Inferior parietal cortex (tissue), 1 donor: ENCODE measurements at regions not wholly inside any gene's neighbourhood (a gene's known extent, or its start where the extent isn't known, plus 50 kb on each side); places are given as distances from the start of the nearest gene placed in this dataset.

Experiments used
- DNase-seq: peaks from one replicate; pipeline ENCODE4 v3.0.0-alpha.2; 2016; ENCODE audit errors: extremely low spot score

DNA sequence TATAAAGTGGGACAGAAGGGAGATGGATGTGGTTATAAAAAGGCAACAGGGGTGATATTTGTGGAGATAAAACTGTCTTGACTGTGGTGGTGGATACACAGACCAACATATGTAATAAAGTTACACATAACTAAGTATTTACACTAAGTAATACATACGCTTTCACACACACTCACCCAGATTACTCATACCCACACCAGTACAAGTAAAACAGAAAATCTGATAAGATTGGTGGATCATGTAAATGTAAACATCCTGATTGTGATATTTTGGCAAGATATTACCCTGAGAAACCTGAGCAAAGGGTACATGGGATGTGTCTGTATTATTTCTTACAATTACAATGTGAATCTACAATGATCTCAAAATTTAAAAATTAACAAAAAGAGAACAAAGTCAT lies 53.3 kb upstream of the SLIT3 start:
- no peak for DNase-seq

- no peak for DNase-seq
These were observed 52.0 kb upstream of the SLIT3 start for GRCh38 chr5:169352901-169353300.

- DNase-seq, result no peak
These were observed 50.8 kb upstream of the SLIT3 start for GRCh38 chr5:169351721-169352120.

- DNase-seq, result no peak
These were observed 49.9 kb upstream of the SLIT3 start for GRCh38 chr5:169350759-169351240.
